MCF 10A (cell line): ENCODE measurements at regions not wholly inside any gene's neighbourhood (a gene's known extent, or its start where the extent isn't known, plus 50 kb on each side); places are given as distances from the start of the nearest gene placed in this dataset.

Experiments used
- BruUV-seq: library from RNA; stranded (reverse); fragments of 400-500 nt; replicated peaks from 2 replicates; lab custom pipeline; 2021; lab: Mats Ljungman, UMichigan
- CTCF ChIA-PET: fragments of 300-600 bp; sonication (Branson Sonifier 250); formaldehyde crosslinking; extraction: SDS; loops from one replicate; lab custom pipeline; 2021; ENCODE audit warnings: antibody characterized with exemption, inconsistent platforms; lab: Yijun Ruan, JAX
- POLR2A ChIA-PET: fragments of 300-600, 350-650 bp; sonication (Branson Sonifier 250); formaldehyde crosslinking; extraction: SDS; loops from one replicate; lab custom pipeline; 2020; ENCODE audit warnings: antibody characterized with exemption, inconsistent platforms; lab: Yijun Ruan, JAX
- DNase-seq: peaks from one replicate; pipeline ENCODE4 v3.0.0-alpha.2; 2018; ENCODE audit not compliant: unreplicated experiment
- H3K27ac Mint-ChIP-seq: one replicate; pipeline ENCODE4 v1.8.0; 2022; ENCODE audit warnings: mild to moderate bottlenecking, low read depth, mixed read lengths; ENCODE audit not compliant: unreplicated experiment
- H3K27me3 Mint-ChIP-seq: one replicate; pipeline ENCODE4 v1.8.0; 2022; ENCODE audit warnings: mixed read lengths; ENCODE audit not compliant: insufficient read depth, unreplicated experiment
- H3K36me3 Mint-ChIP-seq: one replicate; pipeline ENCODE4 v1.8.0; 2022; ENCODE audit warnings: mild to moderate bottlenecking, moderate library complexity, mixed read lengths; ENCODE audit not compliant: insufficient read depth, unreplicated experiment
- H3K4me1 Mint-ChIP-seq: one replicate; pipeline ENCODE4 v1.8.0; 2022; ENCODE audit warnings: mixed read lengths; ENCODE audit not compliant: insufficient read depth, unreplicated experiment
- H3K4me3 Mint-ChIP-seq: one replicate; pipeline ENCODE4 v1.8.0; 2022; ENCODE audit warnings: mild to moderate bottlenecking, moderate library complexity, mixed read lengths; ENCODE audit not compliant: unreplicated experiment
- H3K9me3 Mint-ChIP-seq: one replicate; pipeline ENCODE4 v1.8.0; 2022; ENCODE audit warnings: mixed read lengths; ENCODE audit not compliant: unreplicated experiment
- intact Hi-C: fragments of 100-400 bp; cut with micrococcal nuclease; formaldehyde crosslinking; loops from 2 replicates; pipeline ENCODE4 v1.14.1; 2022
- TF ChIP-seq, protein P1 (sequence below): fragments of 200-600 bp; IDR thresholded peaks from one replicate; pipeline ENCODE4 v1.8.0; 2022; ENCODE audit warnings: antibody characterized with exemption, mild to moderate bottlenecking; ENCODE audit not compliant: unreplicated experiment

DNA sequence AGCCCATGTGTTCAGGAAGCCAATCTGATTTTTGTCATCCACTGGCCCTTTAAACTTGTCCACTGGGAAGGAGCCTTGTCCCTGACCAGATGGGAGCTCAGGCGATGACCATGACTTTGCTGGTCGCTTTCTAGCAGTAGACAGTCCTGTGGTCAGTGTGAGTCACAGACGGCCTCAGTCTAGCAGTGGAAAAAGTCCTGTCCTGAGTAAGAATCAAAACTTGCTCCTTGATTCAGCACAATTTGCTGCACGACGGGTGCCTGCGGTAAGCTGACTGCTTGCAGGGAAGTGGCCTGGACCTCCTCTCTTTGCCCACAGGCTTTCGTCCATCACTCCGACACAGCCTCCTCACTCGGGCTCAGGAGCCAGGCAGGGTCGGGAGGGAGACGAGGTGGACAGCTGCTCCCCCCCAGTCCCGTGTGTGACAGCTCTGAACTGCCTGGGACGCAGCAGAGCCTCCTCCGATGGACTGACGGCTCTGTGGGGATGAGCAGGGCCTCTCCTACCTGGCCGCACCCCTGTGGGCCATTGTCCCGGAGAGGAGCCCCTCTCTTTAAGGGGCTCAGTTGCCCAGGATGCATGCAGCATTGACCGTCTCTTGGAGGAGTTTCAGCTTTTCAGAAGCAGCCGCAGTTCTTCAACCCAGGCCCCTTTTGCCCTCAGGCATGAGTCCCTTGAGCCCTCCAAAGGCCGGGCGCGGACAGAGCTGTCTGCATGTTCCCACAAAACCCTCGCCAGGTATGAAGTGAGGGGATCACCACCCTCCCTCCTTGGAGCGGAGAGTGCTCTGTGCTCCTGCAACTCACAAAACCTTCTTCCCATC, 209.2 kb downstream of the ANKRD60 start:
- intact Hi-C loops: no loop called here
- TF ChIP-seq, protein P1, sequence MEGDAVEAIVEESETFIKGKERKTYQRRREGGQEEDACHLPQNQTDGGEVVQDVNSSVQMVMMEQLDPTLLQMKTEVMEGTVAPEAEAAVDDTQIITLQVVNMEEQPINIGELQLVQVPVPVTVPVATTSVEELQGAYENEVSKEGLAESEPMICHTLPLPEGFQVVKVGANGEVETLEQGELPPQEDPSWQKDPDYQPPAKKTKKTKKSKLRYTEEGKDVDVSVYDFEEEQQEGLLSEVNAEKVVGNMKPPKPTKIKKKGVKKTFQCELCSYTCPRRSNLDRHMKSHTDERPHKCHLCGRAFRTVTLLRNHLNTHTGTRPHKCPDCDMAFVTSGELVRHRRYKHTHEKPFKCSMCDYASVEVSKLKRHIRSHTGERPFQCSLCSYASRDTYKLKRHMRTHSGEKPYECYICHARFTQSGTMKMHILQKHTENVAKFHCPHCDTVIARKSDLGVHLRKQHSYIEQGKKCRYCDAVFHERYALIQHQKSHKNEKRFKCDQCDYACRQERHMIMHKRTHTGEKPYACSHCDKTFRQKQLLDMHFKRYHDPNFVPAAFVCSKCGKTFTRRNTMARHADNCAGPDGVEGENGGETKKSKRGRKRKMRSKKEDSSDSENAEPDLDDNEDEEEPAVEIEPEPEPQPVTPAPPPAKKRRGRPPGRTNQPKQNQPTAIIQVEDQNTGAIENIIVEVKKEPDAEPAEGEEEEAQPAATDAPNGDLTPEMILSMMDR: no peak
- CTCF ChIA-PET: interaction anchor here (0.5 to 1.1 kb wide), 2 partner anchors 68 to 421 kb away, joined by 3 to 5 read pairs; no protein-coding TSS in a partner anchor
- Mint-ChIP-seq H3K4me1 (peaks cover 18% of the 10 kb centered on the region), H3K9me3 (peaks cover 7% of the 10 kb centered on the region), H3K36me3 (no peaks in the 10 kb centered on the region), H3K4me3 (no peak overlapping the region), H3K27me3 (no peaks in the 10 kb centered on the region), H3K27ac (no peak overlapping the region)
- BruUV-seq: no TSS peak
- POLR2A ChIA-PET: no interaction called here
- no peak for DNase-seq

GRCh38 chr20:58018590-58018989, 209.9 kb downstream of the ANKRD60 start:
- no peaks in the 10 kb centered on the region for H3K27me3 Mint-ChIP-seq
- TF ChIP-seq, protein P1: no peak

GRCh38 chr20:58017970-58018530, 210.4 kb downstream of the ANKRD60 start:
- TF ChIP-seq, protein P1: no peak
- intact Hi-C loops: no loop called here
- Mint-ChIP-seq H3K27me3 (no peaks in the 10 kb centered on the region), H3K36me3 (no peaks in the 10 kb centered on the region), H3K9me3 (peaks cover 7% of the 10 kb centered on the region), H3K4me1 (peaks cover 21% of the 10 kb centered on the region), H3K4me3 (no peak overlapping the region), H3K27ac (no peak overlapping the region)
- ChIA-PET POLR2A (no interaction called here), CTCF (no interaction called here)
- no peak for DNase-seq
- BruUV-seq: no TSS peak

More at GRCh38 chr20:58018590-58018989, 209.9 kb downstream of the ANKRD60 start:
- Mint-ChIP-seq H3K4me3 (no peak overlapping the region), H3K27ac (no peak overlapping the region), H3K9me3 (peaks cover 7% of the 10 kb centered on the region), H3K4me1 (peaks cover 21% of the 10 kb centered on the region), H3K36me3 (no peaks in the 10 kb centered on the region)
- DNase-seq: no peak
- POLR2A ChIA-PET: no interaction called here
- intact Hi-C loops: no loop called here
- CTCF ChIA-PET: interaction anchor here (0.5 to 1.1 kb wide), 2 partner anchors 68 to 421 kb away, joined by 3 to 5 read pairs; no protein-coding TSS in a partner anchor
- no TSS peak for BruUV-seq
